ENCODE measurements at regions not wholly inside any gene's neighbourhood (a gene's known extent, or its start where the extent isn't known, plus 50 kb on each side); places are given as distances from the start of the nearest gene placed in this dataset.

- TF ChIP-seq EZH2phosphoT487 (IDR thresholded peaks at IDR 0.05; ENCODE audit: insufficient read depth, low read depth) = no peak
- no peak for TF ChIP-seq EZH2 (IDR thresholded peaks at IDR 0.05; ENCODE audit: insufficient read depth, poor library complexity, severe bottlenecking)
These were observed 674.3 kb downstream of the NUP35 start for GRCh38 chr2:183798535-183798934.

Measured in GM23248 (cell line).